Ecto neural progenitor cell (in vitro differentiated cells): ENCODE measurements at regions not wholly inside any gene's neighbourhood (a gene's known extent, or its start where the extent isn't known, plus 50 kb on each side); places are given as distances from the start of the nearest gene placed in this dataset.
"Not testable (repeated sequence)": the region's sequence is repeated elsewhere in the genome, so short reads cannot be mapped to it uniquely, and the experiment has no call there.

Experiments used
- DNase-seq: peaks from one replicate; pipeline ENCODE4 v3.0.0-alpha.2; 2018; ENCODE audit warnings: low spot score

DNA sequence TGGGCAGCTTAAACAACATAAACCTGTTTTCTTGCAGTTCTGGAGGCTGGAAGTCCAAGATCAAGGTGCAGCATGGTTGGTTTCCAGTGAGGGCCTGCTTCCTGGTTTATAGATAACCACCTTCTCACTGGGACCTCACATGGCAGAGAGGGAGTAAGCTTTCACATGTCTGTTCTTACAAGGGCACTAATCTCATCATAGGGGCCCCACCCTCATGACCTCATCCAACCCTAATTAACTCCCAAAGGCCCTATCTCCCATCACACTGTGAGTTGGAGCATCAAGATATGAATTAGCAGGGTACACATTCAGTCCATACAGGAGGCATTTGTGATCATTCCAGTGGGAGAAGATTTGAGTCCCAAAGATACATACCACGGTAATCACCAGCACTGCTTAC is 50.5 kb upstream of the GRIN2A start:
- DNase-seq = no peak

DNA sequence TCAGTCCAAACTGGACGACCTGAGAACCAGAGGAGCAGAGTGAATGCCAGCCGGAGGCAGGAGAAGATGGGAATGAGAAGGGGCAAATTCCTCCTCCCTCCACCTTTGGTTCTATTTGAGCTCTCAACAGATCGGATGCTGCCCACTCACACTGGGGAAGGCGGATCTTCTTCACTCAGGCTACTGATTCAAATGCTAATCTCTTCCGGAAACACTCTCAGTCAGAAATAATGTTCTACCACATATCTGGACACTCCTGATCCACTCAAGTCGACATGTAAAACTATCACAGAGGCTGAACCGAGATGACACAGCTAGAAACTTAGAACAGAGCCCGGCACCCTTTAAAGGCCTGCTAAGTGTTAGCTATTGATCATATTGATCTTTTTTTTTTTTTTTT is 57.4 kb upstream of the GRIN2A start:
- DNase-seq = no peak

DNA sequence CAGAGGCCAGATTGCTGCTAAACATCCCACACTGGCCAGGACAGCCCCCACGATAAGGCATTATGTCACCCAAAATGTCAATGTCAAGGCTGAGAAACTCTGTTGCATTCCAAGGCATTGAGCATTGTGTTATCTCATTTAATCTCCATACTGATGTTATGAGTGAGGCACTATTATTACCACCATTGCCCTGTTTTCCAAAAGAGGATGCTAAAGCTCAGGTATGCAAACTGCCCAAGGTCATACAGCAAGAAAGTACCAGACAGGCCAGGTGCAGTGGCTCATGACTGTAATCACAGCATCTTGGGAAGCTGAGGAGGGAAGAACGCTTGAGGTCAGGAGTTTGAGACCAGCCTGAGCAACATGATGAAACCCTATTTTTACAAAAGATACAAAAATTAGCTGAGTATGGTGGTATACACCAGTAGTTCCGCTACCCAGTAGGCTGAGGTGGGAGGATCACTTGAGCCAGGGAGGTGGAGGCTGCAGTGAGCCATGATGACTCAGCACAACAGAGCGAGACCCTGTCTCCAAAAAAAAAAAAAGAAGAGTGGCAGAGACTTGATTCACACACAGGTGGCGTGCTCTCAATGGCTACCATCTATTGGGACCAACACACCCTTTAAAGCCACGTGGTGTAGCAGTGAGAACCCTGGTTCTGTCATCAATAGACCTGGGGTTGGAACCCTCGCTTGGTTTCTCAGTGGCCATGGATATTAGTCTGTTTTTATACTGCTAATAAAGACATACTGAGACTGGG is 58.8 kb upstream of the GRIN2A start:
- no peak for DNase-seq

- no peak for DNase-seq
Observed at GRCh38 chr16:10242097-10242496, 59.9 kb upstream of the GRIN2A start.

- DNase-seq = no peak
Observed at GRCh38 chr16:10242916-10243315, 60.7 kb upstream of the GRIN2A start.

- DNase-seq = no peak
Observed at GRCh38 chr16:10245002-10245401, 62.8 kb upstream of the GRIN2A start.

GRCh38 chr16:10250137-10250828 is 68.1 kb upstream of the GRIN2A start:
- DNase-seq = no peak

GRCh38 chr16:10252155-10252554 is 69.9 kb upstream of the GRIN2A start:
- DNase-seq = no peak

DNA sequence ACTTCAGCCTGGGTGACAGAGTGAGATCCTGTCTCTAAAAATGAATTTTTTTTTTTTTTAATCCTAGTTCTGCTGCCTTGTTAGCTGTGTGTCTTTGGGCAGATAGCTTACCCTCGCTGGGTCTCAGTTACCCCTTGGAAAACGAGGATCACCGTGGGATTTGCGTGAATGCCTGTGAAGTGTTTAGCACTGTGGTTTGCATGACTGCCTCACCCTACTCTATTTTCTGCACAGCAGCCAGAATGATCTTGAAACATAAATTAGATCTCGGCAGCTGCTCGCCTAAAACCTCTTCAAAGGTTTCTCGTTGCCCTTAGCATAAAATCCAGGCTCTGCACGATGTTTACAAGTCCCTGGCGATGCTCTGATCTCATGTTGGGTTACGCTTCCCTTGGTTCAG is 71.2 kb upstream of the GRIN2A start:
- DNase-seq = no peak

DNA sequence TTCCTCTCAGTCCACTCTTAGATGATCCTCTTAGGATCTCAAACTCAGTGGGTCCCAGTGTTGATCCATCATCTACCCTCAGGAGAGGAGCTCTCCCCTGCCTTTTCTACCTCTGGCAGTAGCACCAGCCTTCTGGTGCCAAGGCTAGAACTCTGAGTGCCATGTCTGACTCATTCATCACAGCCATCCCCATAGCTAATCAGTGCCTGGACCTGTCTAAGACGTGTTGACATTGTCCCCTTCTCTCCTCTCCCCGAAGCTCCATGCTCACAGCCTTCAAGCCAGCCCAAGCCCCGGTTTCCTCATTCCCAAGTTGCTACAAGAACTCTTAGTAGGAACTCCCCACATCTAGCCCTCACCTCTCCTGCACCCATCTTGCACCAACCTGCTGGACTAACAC is 73.5 kb upstream of the GRIN2A start:
- DNase-seq = no peak

GRCh38 chr16:10256784-10257641 is 74.8 kb upstream of the GRIN2A start:
- peak; percentile 68 for DNase-seq

DNA sequence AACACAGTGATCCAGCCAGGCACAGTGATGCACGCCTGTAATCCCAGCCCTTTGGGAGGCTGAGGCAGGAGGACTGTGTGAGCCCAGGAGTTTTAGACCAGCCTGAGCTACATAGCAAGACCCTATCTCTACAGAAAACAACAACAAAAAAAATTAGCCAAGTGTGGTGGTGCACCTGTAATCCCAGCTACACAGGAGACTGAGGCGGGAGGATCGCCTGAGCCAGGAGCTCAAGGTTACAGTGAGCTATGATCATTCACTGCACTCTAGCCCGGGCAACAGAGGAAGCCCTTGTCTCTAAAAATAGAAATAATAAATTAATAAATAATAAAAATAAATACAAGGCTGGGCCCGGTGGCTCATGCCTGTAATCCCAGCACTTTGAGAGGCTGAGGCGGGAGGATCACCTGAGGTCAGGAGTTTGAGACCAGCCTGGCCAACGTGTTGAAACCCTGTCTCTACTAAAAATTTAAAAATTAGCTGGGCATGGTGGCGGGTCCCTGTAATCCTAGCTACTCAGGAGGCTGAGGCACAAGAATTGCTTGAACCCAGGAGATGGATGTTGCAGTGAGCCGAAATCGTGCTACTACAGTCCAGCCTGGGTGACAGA is 75.5 kb upstream of the GRIN2A start:
- not testable (repeated sequence) for DNase-seq

DNA sequence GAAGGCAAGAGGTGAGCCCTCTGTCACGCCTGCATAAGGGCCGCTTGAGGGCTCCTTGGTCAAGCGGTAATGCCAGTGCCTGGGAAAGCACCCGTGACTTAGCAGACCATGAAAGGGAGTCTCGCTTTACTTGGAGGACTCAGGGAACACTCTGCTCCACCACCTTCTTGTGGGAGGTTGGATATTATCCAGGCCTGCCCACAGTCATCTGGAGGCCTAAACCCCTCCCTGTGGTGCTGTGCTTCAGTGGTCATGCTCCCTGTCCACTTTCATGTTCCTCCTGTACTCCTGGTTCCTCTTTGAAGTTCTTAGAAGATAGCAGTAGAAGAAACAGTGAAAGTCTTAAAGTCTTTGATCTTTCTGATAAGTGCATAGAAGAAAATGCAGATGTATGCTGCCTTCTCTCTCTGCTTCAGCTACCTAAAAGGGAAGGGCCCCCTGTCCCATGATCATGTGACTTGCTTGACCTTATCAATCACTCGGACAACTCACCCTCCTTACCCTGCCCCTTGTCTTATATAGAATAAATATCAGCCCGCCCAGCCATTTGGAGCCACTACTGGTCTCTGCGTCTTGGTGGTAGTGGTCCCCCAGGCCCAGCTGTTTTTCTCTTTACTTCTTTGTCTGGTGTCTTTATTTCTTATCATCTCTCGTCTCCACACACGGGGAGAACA is 76.8 kb upstream of the GRIN2A start:
- DNase-seq = not testable (repeated sequence)

DNA sequence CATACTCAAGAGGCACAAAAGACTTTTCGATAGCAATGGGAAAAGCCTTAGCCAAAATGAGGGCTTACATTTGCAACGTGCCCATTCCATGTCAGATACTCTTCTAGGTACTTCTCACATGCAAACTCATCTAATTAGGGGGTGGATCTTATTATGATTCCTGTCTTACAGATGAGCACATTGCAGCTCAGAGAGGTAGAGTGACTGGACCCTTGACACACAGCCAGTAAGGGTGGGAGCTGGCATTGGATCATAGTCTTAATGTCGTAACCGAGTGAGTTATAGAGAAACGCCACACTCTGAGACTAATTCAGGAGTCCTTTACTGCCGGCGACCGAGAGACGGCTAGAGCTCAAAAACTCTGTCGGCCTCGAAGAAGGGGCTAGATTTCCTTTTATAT is 78.8 kb upstream of the GRIN2A start:
- no peak for DNase-seq

DNA sequence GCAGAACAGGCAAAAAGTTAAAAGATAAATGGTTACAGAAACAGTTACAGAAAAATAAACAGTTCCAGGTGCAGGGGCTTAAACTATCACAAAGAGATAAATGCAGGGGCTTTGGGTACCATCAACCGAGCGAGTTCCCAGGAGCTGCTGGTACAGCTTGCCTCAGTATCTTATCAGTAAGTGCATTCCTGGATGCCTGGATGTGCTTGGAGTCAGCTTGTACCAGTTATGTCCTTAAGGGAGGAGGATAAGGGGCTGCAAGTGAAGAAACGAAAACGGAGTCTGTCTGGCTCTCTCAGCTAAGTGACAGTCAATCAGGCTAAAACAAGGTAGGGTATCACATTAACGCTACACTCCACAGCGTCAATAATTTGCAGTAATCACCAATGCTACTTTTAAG is 79.3 kb upstream of the GRIN2A start:
- not testable (repeated sequence) for DNase-seq

DNA sequence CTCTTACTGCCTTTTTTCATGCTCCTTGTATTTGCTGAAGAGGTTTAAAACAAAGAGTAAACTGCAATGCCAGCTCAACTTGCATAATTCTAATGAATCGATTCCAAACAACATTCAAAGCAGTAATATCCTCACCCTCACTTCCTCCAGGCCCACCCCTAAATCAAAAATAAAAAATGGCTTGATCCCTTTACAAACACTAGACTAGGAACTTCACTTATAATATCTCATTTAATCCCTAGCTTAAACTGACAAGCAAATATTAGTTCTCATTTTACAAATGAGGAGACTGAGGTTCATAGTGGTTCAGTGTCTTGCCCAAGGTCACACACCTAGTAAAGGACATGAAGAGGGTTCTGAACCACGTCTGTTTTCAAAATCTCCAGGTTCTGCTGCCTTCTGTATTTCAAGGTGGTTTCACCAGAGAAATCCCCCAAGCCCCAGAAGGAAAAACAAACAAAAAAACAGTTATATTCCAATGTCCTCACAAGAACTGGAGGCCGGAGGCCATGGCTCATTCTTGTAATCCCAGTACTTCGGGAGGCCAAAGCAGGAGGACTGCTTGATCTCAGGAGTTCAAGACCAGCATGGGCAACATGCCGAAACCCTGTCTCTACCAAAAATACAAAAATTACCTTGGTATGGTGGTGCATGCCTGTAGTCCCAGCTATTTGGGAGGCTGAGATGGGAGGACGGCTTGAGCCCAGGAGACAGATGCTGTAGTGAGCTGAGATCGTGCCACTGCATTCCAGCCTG is 80.3 kb upstream of the GRIN2A start:
- DNase-seq = no peak

DNA sequence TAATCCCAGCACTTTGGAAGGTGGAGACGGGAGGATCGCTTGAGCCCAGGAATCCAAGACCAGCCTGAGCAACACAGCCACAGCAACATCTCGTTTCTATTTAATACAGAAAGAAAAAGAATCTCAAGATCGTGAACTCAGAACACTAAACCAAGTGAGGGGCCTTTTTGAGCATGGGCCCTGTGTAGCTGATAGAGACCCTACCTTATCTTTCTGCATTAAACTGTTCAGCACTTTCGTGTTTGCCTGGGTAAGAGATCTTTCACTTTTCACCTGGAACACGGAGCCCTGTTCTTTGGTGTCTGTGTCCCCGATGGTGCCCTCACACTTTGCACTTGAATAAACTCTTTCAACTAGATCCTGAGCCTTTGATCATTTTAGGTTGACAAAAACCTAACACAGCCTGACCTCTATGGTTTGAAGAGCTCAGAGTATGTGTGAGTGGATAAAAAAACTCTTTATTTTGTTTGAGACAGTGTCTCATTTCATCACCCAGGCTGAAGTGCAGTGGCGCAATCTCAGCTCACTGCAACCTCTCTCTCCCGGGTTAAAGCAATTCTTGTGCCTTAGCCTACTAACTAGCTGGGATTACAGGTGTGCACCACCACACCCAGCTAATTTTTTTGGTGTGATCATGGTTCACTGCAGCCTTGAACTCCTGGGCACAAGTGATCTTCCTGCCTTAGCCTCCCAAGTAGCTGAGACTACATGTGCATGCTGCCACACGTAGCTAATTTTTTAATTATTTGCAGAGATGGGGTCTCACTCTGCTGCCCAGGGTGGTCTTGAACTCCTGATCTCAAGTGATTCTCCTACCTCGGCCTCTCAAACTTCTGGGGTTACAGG is 83.8 kb upstream of the GRIN2A start:
- no peak for DNase-seq

DNA sequence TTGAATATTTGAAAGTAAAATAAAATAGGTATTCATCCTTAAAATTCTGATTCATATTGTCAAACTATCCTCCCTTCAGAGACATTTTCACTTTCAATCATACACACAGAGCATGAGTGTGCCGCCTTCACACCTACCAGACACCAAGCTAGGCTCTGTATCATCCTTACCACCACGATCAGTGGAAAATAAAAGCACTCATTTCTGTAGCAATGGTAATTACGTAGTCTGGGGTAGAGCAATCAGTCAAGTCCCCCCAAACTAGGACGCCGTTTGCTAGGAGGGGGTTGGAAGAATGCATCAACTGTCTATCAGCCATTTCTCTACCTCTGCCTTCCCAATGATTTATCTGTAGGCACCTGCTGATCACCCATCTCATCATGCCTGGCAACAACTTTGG is 84.6 kb upstream of the GRIN2A start:
- DNase-seq = no peak

DNA sequence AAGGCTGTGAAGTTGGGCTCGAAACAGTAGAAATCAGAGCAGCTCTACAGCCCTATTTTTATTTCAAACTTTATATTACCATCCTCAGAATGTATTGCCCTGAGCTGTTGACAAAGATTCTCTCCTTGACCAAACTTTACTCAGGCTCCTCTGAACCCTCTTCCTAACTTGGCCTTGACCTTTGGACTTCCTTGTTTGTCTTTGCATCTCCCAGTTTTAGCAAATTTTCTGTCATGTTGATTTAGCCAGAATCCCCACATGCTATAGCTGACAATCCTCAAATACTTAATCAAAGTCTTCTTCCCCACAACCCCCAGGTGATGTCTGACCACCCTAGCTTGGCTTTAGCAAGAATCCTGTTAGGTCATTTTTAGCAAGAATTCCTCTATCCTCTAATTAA is 87.4 kb upstream of the GRIN2A start:
- no peak for DNase-seq

DNA sequence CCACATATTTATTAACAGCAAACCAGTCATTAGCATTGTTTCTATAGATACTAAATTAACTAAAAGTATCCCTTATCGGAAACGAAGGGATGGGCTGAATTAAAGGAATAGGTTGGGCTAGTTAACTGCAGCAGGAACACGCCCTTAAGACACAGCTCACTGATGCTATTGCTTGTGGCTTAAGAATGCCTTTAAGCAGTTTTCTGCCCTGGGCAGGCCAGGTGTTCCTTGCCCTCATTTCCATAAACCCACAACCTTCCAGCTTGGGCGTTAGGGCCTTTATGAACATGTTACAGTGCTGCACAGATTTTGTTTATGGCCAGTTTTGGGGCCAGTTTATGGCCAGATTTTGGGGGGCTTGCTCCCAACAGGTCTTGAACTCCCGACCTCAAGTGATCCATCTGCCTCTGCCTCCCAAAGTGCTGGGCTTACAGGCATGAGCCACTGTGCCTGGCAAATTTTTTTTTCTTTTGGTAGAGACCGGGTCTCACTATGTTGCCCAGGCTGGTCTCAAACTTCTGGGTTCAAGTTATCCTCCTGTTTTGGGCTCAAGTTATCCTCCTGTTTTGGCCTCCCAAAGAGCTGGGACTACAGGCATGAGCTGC is 90.1 kb upstream of the GRIN2A start:
- not testable (repeated sequence) for DNase-seq
